SK-N-SH (cell line): ENCODE measurements at regions not wholly inside any gene's neighbourhood (a gene's known extent, or its start where the extent isn't known, plus 50 kb on each side); places are given as distances from the start of the nearest gene placed in this dataset.

Experiments
- CTCF ChIA-PET: fragments of 300-600, 350-600 bp; formaldehyde crosslinking; extraction: SDS; loops from one replicate; lab custom pipeline; 2021; lab: Yijun Ruan, JAX
- POLR2A ChIA-PET: fragments of 350-600 bp; sonication (Branson Sonifier 250); formaldehyde crosslinking; extraction: SDS; loops from one replicate; lab custom pipeline; 2020; ENCODE audit warnings: antibody characterized with exemption, inconsistent platforms; lab: Yijun Ruan, JAX
- DNase-seq: peaks from one replicate; pipeline ENCODE4 v3.0.0; 2012
- H2AFZ ChIP-seq: fragments of 200-600 bp; sonication (generic); 2 replicates; pipeline ENCODE4 v1.8.1; 2016; ENCODE audit warnings: antibody characterized with exemption, mild to moderate bottlenecking, low read depth
- H3F3A ChIP-seq: fragments of 200-600 bp; sonication (generic); replicated peaks from 2 replicates; pipeline ENCODE3; 2016; ENCODE audit warnings: antibody characterized with exemption, mild to moderate bottlenecking; ENCODE audit not compliant: insufficient read depth
- H3K27ac ChIP-seq, 2 experiments: fragments of 200-500 bp in 1 of 2; fragments of 200-600 bp in 1 of 2; sonication (Bioruptor generic) in 1 of 2; sonication (generic), shearing (Covaris generic) in 1 of 2; 2 replicates each; pipeline versions ENCODE4 v1.5.1 to v1.6.1; 2014 to 2016; ENCODE audit warnings: low read depth in 2 of 2, inconsistent platforms in 1 of 2, low read length in 1 of 2, mild to moderate bottlenecking in 1 of 2, mixed read lengths in 1 of 2
- H3K27me3 ChIP-seq: fragments of 200-600 bp; sonication (generic), shearing (Covaris generic); 2 replicates; pipeline ENCODE4 v1.6.1; 2016; ENCODE audit warnings: mixed run types; ENCODE audit not compliant: insufficient read depth
- H3K36me3 ChIP-seq, 2 experiments: fragments of 200-500 bp in 1 of 2; fragments of 200-600 bp in 1 of 2; sonication (Bioruptor generic) in 1 of 2; sonication (generic) in 1 of 2; replicated peaks in 1 of 2; 2 replicates each; pipeline versions ENCODE3 to v1.5.1; 2014 to 2016; ENCODE audit warnings: low read length in 1 of 2, mild to moderate bottlenecking in 1 of 2; ENCODE audit not compliant: insufficient read depth in 2 of 2, control insufficient read depth in 1 of 2
- H3K4me1 ChIP-seq, 2 experiments: fragments of 200-500 bp in 1 of 2; fragments of 200-600 bp in 1 of 2; sonication (Bioruptor generic) in 1 of 2; sonication (generic), shearing (Covaris generic) in 1 of 2; 2 replicates each; pipeline versions ENCODE4 v1.5.1 to v1.6.1; 2014 to 2016; ENCODE audit warnings: low read depth in 1 of 2, low read length in 1 of 2, mixed run types in 1 of 2; ENCODE audit not compliant: insufficient read depth in 2 of 2, control insufficient read depth in 1 of 2
- H3K4me2 ChIP-seq: fragments of 200-600 bp; sonication (generic), shearing (Covaris generic); 2 replicates; pipeline ENCODE4 v1.6.1; 2017; ENCODE audit warnings: mixed run types
- H3K4me3 ChIP-seq, 2 experiments: fragments of 200-500 bp in 1 of 2; fragments of 200-600 bp in 1 of 2; sonication (Bioruptor generic) in 1 of 2; sonication (generic), shearing (Covaris generic) in 1 of 2; 2 replicates each; pipeline versions ENCODE4 v1.5.1 to v1.8.1; 2014 to 2016; ENCODE audit warnings: low read depth in 2 of 2, inconsistent platforms in 1 of 2, low read length in 1 of 2, mild to moderate bottlenecking in 1 of 2, mixed read lengths in 1 of 2, moderate library complexity in 1 of 2
- H3K79me2 ChIP-seq: fragments of 200-600 bp; sonication (generic); 2 replicates; pipeline ENCODE4 v1.8.1; 2017; ENCODE audit warnings: mild to moderate bottlenecking; ENCODE audit not compliant: insufficient read depth
- H3K9ac ChIP-seq: fragments of 200-600 bp; sonication (generic); 2 replicates; pipeline ENCODE4 v1.6.1; 2017; ENCODE audit warnings: mixed run types
- H3K9me2 ChIP-seq: fragments of 200-600 bp; sonication (generic); 2 replicates; pipeline ENCODE4 v1.6.1; 2017; ENCODE audit warnings: mixed run types
- H3K9me3 ChIP-seq: fragments of 200-600 bp; sonication (generic); 2 replicates; pipeline ENCODE4 v1.6.1; 2017; ENCODE audit warnings: mixed run types, mild to moderate bottlenecking, moderate library complexity
- H4K20me1 ChIP-seq: fragments of 200-600 bp; sonication (generic); 2 replicates; pipeline ENCODE4 v1.6.1; 2017; ENCODE audit warnings: mild to moderate bottlenecking, mixed run types; ENCODE audit not compliant: insufficient read depth
- CHD2 ChIP-seq: fragments of 150-350 bp; IDR thresholded peaks from 2 replicates; pipeline ENCODE4 v1.6.1; 2018; ENCODE audit warnings: low read length; ENCODE audit not compliant: partially characterized antibody
- EZH2phosphoT487 ChIP-seq: fragments of 200-600 bp; sonication (generic); IDR thresholded peaks from 2 replicates; pipeline ENCODE4 v1.6.1; 2017; ENCODE audit warnings: low read depth, mixed run types, mild to moderate bottlenecking, antibody characterized with exemption, moderate library complexity, borderline replicate concordance
- FOXJ3 ChIP-seq: sonication (generic); formaldehyde crosslinking; IDR thresholded peaks from 2 replicates; pipeline ENCODE4 v1.5.1; 2020; ENCODE audit warnings: mild to moderate bottlenecking, missing genetic modification reagents
- JUND ChIP-seq: IDR thresholded peaks from 2 replicates; pipeline ENCODE4 v1.4.0; 2012
- NFIC ChIP-seq: IDR thresholded peaks from 2 replicates; pipeline ENCODE4 v1.4.0; 2012; ENCODE audit warnings: borderline replicate concordance
- NRF1 ChIP-seq: IDR thresholded peaks from 2 replicates; pipeline ENCODE4 v1.6.1; 2012; ENCODE audit warnings: low read depth, mild to moderate bottlenecking, low read length
- POLR2AphosphoS5 ChIP-seq: IDR thresholded peaks from 2 replicates; pipeline ENCODE4 v1.6.1; 2012; ENCODE audit warnings: low read depth, low read length
- RAD21 ChIP-seq: IDR thresholded peaks from 2 replicates; pipeline ENCODE4 v1.6.1; 2012; ENCODE audit warnings: mild to moderate bottlenecking, low read length
- RFX5 ChIP-seq: IDR thresholded peaks from 2 replicates; pipeline ENCODE4 v1.6.1; 2012; ENCODE audit warnings: mild to moderate bottlenecking, improper control_type of control experiment, low read length
- SIN3A ChIP-seq: IDR thresholded peaks from 2 replicates; pipeline ENCODE4 v1.6.1; 2012; ENCODE audit warnings: low read depth, mild to moderate bottlenecking, low read length, moderate library complexity, borderline replicate concordance
- SMC3 ChIP-seq: IDR thresholded peaks from 2 replicates; pipeline ENCODE4 v1.6.1; 2012; ENCODE audit warnings: low read depth, low read length, improper control_type of control experiment
- TCF12 ChIP-seq: IDR thresholded peaks from 2 replicates; pipeline ENCODE4 v1.4.0; 2012
- TEAD4 ChIP-seq: IDR thresholded peaks from 2 replicates; pipeline ENCODE4 v1.4.0; 2012; ENCODE audit warnings: mild to moderate bottlenecking, borderline replicate concordance; ENCODE audit not compliant: insufficient read depth
- YY1 ChIP-seq: IDR thresholded peaks from 2 replicates; pipeline ENCODE4 v1.4.0; 2012; ENCODE audit warnings: low read depth, mild to moderate bottlenecking
- WGBS: methylation state at CpG from one replicate; pipeline ENCODE4 v1.1.6; 2017; ENCODE audit warnings: low lambda C conversion rate; 5-methylcytosine and 5-hydroxymethylcytosine counted together
- TF ChIP-seq, protein P1 (sequence below): fragments of 150-350 bp; IDR thresholded peaks from 2 replicates; pipeline ENCODE4 v1.6.1; 2017; ENCODE audit warnings: antibody characterized with exemption, low read length, low read depth, borderline replicate concordance
- TF ChIP-seq, protein P2 (sequence below): IDR thresholded peaks from 2 replicates; pipeline ENCODE4 v1.4.0; 2012; ENCODE audit warnings: low read depth
- TF ChIP-seq, protein P3 (sequence below): fragments of 150-350 bp; IDR thresholded peaks from 2 replicates; pipeline ENCODE4 v1.6.1; 2016; ENCODE audit warnings: mild to moderate bottlenecking, low read depth, low read length
- TF ChIP-seq, protein P4 (sequence below): IDR thresholded peaks from 2 replicates; pipeline ENCODE4 v1.6.1; 2012; ENCODE audit warnings: mild to moderate bottlenecking, low read depth, low read length, moderate library complexity

DNA sequence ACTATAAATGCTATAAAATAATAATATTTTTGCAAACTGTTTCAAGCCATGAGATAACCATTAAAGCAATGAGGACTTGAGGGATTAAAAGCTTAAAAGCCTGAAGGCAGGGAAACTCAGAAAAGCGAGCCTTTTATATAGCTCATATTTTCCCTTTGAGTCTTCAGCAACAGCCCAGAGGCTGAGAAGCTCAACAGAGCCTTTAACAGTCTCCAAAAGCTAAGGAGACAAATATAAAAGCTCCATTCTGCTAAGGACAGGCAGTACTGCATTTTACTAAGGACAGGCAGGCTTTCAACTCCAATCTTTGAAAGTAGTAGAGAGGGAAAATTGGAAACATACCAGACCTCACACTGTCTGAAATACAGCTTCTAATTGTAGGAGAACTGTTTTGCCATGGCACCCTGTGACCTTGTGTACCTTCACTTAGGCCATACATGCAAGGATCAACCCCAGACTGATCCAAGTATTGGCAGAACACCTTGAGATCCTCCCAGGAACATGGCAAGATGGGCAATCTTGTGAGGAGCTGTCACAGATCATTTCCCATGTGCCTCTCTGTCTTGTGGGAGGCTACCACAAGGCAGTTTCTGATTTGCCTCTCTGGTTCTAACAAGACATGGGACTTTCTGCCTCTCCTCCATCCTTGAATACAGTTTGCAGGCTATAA is 53.1 kb upstream of the ARNT2 start:
- Histone ChIP-seq H4K20me1 (no peaks in the 10 kb centered on the region), H3K79me2 (no peaks in the 10 kb centered on the region), H3K4me3 (no peak overlapping the region), H3K36me3 (no peaks in the 10 kb centered on the region), H3K27me3 (0 out of 2 replicates have a peak, but pooled peaks cover 5% of the 10 kb centered on the region), H3K9me2 (no peaks in the 10 kb centered on the region), H3K4me1 (no peaks in the 10 kb centered on the region), H3K9me3 (no peaks in the 10 kb centered on the region), H3K9ac (no peak overlapping the region), H2AFZ (no peak overlapping the region), H3F3A (no peaks in the 10 kb centered on the region), H3K4me2 (no peak overlapping the region), H3K27ac (no peak overlapping the region)
- 9% methylated on average over 1 of the region's 1 CpG for WGBS
- no peak for DNase-seq
- POLR2A ChIA-PET, result no interaction called here
- CTCF ChIA-PET, result interaction anchor here (1.0 kb wide), 1 partner anchor 18 kb away, joined by 4 read pairs; no protein-coding TSS in a partner anchor
- no peak for TF ChIP-seq JUND
- TF ChIP-seq TCF12, result no peak
- TF ChIP-seq NRF1, result no peak
- TF ChIP-seq, protein P1, sequence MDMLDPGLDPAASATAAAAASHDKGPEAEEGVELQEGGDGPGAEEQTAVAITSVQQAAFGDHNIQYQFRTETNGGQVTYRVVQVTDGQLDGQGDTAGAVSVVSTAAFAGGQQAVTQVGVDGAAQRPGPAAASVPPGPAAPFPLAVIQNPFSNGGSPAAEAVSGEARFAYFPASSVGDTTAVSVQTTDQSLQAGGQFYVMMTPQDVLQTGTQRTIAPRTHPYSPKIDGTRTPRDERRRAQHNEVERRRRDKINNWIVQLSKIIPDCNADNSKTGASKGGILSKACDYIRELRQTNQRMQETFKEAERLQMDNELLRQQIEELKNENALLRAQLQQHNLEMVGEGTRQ, result no peak
- no peak for TF ChIP-seq SIN3A
- no peak for TF ChIP-seq TEAD4
- TF ChIP-seq RAD21, result no peak
- TF ChIP-seq, protein P2, sequence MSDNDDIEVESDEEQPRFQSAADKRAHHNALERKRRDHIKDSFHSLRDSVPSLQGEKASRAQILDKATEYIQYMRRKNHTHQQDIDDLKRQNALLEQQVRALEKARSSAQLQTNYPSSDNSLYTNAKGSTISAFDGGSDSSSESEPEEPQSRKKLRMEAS, result no peak
- TF ChIP-seq, protein P3, sequence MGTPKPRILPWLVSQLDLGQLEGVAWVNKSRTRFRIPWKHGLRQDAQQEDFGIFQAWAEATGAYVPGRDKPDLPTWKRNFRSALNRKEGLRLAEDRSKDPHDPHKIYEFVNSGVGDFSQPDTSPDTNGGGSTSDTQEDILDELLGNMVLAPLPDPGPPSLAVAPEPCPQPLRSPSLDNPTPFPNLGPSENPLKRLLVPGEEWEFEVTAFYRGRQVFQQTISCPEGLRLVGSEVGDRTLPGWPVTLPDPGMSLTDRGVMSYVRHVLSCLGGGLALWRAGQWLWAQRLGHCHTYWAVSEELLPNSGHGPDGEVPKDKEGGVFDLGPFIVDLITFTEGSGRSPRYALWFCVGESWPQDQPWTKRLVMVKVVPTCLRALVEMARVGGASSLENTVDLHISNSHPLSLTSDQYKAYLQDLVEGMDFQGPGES, result no peak
- TF ChIP-seq, protein P4, sequence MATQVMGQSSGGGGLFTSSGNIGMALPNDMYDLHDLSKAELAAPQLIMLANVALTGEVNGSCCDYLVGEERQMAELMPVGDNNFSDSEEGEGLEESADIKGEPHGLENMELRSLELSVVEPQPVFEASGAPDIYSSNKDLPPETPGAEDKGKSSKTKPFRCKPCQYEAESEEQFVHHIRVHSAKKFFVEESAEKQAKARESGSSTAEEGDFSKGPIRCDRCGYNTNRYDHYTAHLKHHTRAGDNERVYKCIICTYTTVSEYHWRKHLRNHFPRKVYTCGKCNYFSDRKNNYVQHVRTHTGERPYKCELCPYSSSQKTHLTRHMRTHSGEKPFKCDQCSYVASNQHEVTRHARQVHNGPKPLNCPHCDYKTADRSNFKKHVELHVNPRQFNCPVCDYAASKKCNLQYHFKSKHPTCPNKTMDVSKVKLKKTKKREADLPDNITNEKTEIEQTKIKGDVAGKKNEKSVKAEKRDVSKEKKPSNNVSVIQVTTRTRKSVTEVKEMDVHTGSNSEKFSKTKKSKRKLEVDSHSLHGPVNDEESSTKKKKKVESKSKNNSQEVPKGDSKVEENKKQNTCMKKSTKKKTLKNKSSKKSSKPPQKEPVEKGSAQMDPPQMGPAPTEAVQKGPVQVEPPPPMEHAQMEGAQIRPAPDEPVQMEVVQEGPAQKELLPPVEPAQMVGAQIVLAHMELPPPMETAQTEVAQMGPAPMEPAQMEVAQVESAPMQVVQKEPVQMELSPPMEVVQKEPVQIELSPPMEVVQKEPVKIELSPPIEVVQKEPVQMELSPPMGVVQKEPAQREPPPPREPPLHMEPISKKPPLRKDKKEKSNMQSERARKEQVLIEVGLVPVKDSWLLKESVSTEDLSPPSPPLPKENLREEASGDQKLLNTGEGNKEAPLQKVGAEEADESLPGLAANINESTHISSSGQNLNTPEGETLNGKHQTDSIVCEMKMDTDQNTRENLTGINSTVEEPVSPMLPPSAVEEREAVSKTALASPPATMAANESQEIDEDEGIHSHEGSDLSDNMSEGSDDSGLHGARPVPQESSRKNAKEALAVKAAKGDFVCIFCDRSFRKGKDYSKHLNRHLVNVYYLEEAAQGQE, result no peak
- no peak for TF ChIP-seq RFX5
- TF ChIP-seq YY1, result no peak
- TF ChIP-seq POLR2AphosphoS5, result no peak
- no peak for TF ChIP-seq FOXJ3 (CRISPR knock-in tag)
- TF ChIP-seq CHD2, result no peak
- TF ChIP-seq NFIC, result no peak
- TF ChIP-seq EZH2phosphoT487, result no peak
- no peak for TF ChIP-seq SMC3
